HK-2 (cell line): ENCODE measurements at regions not wholly inside any gene's neighbourhood (a gene's known extent, or its start where the extent isn't known, plus 50 kb on each side); places are given as distances from the start of the nearest gene placed in this dataset.
"Not testable (repeated sequence)": the region's sequence is repeated elsewhere in the genome, so short reads cannot be mapped to it uniquely, and the experiment has no call there.

Source experiments
- DNase-seq: peaks from one replicate; pipeline ENCODE4 v3.0.0-alpha.2; 2018; ENCODE audit not compliant: unreplicated experiment

DNA sequence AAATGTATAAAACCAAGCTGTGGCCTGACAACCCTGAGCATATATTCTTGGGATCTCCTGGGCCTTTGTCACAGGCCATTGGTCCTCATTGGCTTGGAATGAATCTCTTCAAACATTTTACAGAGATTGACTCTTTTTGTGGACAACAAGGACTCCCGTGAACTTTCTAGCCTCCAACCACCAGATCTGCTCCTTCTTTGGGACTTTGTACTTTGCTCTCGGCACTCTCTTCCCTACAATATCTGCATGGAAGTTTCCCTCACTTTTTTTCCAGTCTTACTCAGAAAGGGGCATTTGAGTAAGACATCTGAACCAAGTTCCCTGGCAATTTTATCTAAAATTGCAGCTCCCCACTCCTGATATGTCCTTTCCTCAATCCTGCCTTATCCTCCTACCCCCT is 158.8 kb downstream of the PHLDA1 start:
- no peak for DNase-seq

DNA sequence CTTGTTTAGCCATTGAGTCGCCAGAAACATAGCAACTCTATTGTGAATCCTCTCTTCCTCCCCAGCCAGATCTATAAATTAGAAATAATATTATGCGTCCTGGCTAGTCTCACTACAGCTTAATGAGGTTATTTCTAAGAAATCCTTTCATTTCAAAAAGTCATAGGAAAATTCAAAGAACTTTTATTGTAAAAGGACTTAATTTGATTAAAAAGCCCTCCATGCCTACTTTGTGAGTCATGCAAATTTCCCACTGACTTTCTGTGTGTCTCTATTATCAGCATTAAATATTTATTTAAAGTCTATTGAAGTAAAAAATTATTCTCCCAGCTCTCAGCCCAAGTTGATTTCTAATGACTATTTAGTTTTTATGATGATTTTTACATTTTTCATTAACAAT is 160.7 kb downstream of the PHLDA1 start:
- DNase-seq: no peak

DNA sequence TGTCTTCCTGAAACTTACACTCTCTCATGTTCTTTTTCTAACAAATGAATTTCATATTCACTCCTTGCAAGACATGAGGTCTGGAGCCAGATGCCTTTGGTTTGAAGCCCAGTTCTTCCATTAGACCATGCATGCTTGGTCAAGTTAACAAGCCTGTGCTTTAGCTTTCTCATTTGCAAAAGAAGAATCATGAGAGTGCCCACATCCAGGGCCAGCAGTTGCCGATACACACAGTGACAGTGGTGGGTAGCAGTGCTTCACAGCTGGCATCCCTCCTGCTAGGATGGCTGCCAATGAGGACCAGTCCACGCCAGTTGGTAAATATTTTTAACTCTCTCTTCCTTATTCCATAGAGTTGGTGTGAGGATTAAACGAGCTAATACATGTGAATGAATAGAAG is 163.1 kb downstream of the PHLDA1 start:
- no peak for DNase-seq

DNA sequence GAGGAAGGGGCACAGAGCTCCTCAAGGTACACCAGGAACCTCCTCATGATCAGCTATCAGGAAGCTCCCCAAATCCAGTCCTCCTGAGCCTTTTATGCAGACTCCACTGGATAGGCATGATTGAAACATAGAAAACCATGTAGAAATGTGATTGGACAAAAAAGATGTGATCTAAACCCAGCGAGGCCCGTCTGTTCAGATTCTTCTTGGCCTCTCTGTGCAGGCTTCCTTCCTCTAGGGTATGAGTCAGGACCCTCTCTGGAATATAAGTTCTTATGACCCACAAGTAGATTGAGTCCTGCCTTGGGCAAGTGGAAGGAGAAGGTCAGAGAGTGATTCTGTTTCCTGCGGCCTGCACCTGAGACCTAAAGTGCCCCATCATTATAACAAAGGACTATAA is 166.3 kb downstream of the PHLDA1 start:
- DNase-seq: no peak

DNA sequence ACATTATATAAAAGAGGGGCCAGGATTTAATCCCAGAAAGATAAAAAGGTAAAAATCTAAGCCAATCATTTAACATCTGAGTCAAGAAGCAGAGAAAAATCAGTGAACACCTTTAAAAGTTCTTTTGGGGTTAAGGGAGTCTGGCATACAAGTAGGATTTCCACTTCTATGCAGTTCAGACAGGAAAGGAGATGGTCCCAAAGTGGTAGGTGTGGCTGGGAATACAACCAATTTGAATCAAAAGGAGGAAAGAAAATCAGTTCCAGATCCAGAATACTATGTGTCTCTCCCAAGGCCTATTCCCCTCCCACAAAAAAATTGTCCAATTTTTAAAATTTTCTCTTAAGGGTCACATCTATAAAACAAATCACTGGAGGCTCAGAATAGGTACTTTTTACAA is 167.4 kb downstream of the PHLDA1 start:
- no peak for DNase-seq

DNA sequence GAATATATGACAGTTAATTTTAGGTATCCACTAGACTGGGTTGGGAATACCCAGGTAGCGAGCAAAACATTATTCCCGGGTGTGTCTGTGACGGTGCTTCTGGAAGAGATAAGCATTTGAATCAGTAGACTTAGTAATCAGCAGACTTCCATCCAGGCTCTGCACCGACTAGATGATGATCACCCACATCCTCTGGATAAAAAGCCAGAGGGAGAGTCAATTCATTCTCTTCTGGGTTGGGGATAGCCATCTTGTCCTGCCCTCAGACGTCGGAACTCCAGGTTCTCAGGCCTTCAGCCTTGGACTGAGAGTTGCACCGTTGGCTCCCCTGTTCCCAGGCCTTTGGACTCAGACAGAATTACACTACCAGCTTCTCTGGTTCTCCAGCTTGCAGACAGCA is 168.0 kb downstream of the PHLDA1 start:
- no peak for DNase-seq

DNA sequence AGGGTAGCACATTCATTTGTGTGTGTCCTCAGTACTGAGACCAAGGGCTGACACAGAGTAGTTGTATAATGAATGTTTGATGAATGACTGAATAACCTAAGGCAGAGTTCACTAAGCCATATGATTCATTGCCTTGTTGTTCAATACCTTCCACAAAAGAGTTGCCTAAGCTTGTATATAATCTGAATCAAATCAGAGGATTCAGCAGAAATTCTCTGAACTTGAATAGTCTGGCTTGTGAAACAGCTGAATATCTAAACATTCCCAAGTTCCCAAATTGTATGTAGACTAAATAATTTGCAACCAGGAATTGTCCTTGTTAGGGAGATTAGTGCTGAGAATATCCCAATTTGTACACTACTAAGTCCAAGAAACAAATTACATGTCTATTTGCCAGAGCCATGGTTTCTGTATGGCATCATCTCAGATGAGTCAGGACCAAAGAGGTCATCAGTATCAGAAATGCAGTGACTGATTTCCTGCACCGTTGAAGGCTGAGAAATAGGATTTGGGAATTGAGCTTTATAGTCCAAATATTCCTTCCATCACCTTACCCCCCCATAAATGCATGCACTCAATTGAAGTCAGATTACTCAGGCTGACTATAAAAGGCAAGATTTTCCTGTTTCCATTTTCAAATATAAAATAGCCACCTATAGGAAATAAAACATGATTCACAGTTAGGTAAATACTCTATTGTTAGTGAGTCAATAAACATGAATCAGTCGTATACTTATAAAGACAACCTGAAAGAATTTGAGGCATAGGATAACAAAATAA is 168.7 kb downstream of the PHLDA1 start:
- DNase-seq: no peak

DNA sequence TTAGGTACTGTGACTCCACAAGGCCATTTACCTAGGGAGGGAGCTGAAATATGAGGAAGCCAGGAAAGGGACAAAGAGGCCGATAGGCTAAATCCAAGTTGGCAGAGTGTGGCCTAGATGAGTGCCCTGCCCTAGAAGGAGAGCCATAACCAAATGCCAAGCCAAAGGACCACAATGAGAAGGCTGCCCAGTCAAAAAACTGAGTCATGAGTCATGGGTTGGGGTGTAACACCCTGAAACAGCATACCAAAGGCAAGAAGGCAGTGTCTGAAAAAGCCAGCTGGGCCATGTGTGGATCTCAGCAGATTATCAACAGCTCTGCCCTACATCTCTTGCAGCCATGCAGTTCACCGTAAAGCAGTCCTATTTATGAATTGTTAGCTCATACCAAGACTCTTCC is 171.7 kb downstream of the PHLDA1 start:
- DNase-seq: no peak

DNA sequence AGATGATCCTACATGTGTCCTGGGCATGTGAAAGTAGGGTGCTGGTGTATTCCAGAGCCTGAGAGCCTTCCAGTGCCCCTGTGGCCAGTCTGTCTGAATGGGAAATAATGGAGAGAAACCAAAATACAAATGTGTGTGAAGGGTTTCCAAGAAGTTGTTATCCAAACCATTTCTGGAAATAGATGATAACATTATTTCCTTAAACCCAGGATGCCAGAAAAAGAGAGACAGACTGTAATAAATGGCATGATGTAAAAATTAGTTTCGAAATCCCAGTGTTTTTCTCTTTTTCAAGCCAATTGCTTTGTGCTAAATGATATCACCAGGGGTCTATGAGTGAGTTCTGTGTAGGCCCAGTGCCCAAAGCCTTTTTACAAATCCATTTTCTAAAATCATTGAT is 175.3 kb downstream of the PHLDA1 start:
- no peak for DNase-seq

DNA sequence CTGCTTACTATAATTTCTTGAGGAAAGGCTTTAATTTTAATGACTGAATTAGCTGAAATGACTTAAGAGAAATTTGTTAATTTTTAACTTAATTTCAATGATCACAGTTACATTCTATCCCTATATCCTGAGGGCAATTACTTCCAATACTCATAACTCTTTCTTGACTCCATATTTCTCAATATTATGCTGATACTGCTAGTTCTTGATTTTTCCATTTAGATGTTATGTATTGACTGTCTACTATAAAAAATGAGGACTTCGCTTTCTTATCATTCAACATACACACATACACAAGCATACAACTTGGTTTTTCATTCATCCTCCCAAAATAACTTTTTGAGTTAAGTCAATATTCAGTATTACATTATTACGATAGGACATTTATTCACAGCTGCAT is 176.2 kb downstream of the PHLDA1 start:
- DNase-seq: no peak

DNA sequence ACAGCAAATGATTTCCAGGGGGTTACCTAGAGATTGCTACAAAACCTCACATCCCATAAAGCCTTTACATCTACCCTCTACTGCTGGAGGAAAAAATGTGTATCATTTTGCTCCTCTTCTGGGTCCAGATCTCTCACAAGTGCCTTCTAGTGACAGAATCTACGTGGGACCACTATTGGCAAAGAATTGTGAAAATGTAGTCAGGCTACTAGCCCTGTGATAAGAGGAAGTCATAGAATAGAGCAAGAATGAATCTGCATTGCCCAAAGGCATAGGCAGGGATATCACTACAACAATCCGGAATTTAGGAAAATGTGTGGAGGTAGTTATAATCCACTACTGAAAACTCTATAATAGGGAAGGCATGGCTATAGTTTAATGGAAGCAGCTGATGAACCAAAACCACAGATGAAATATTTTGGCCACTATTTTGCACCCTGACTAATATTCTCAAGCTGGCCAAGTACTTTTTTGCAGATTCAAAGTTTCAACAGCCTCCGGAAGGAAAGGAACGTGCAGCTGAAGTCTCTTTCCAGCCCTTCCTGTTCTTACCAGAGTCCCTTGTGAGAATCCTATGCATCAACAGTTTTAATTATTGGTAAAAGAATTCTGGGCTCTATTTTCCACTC is 176.8 kb downstream of the PHLDA1 start:
- no peak for DNase-seq

DNA sequence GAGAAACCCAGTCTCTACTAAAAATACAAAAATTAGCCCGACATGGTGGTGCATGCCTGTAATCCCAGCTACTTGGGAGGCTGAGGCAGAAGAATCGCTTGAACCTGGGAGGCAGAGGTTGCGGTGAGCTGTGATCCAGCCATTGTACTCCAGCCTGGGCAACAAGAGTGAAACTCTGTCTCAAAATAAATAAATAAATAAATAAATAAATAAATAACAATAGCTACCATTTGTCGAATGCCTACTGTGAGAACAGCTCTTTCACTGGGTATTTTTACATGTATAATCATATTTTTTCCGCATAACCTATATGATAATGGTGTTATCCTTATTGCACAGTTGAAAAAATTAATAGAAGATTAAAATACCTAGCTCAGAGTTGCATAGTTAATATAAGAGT is 177.4 kb downstream of the PHLDA1 start:
- not testable (repeated sequence) for DNase-seq

DNA sequence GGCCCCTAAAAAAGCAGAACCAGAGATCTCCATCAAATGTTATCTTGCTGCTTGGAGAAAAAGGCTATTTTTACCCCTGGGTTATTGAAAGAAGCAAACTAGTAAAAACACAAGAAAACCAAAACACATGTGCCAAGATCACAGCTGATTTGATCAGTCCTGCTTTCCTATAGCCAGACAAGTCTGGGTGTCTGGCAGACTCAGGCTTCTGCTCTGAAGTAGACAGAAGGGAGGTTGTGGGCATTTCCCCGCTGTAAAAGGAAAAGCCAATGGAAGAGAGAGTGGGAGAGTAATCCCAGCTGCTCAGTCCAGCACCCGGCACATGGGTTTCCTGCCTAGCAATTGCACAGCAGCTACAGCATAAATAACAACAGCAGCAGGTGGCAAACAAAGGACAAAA is 177.9 kb downstream of the PHLDA1 start:
- no peak for DNase-seq

DNA sequence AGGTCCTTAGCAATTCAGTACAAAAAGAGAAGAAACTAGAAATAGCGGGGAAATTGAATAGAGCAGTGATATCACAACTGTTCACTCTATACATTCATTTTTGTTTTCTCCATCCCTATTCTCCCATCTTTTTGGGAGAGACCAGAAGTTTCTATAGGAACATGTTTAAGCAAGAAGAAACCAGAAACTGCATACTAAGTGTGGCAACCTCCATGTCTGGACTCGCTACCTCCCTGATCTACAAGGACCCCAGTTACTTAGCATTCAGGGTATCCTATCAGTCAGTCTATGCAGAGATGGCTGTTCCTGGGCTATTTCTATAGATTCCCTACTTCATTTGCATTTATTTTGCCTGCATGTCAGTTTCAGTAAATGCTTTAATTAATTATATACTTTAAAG is 178.6 kb downstream of the PHLDA1 start:
- DNase-seq: no peak

DNA sequence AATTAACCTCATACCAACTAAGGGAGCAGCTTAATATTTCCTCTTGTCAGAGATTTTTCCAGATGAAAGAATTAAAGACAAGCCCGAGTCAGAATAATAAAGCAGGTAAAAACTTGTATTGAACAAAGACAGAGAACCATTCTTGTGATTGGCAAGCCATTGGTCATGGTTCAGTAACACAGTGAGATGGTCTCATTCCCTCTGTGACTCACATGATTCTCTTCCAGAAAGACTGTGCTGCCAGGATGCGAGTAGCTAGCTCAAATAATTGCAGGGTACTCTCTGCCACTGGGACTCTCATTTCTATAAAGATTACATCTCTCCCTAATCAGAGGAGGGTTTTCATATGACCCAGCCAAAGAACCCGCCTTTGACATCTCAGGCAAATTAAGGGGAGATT is 179.4 kb downstream of the PHLDA1 start:
- DNase-seq: no peak

DNA sequence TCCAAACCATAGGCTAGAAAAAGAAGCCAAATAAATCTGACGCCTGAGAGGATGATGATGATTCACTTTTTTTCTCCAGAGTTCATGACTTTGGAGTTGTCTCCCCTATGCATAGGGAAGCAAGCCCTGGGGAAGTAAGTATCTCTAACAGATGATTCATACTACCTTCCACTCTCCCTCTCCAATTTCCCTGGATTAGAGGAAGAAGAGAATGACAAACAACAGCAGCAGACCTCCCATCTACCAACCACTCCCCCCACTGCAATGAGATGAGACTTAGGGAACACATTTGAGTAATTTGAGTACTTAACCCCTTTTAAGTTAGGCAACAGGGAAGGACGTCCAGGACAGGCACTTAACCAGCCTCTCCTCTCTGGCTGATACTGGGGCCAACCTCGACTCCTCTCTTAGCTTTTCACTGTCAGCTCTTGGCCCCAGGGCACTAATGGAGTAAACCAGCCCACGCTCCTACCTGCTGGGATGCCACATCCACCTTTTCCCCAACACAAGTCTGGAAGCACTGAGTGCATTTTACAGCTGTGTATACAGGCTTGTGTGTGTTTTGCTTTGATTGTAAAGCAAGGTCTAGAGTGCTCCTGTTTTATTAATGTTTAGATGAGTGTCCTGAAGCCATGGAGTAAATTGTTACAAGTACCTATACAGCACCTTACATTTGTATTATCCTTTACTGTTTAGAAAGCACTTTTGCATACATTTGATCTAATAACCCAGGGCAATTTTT is 180.7 kb downstream of the PHLDA1 start:
- DNase-seq: peak; percentile 27

DNA sequence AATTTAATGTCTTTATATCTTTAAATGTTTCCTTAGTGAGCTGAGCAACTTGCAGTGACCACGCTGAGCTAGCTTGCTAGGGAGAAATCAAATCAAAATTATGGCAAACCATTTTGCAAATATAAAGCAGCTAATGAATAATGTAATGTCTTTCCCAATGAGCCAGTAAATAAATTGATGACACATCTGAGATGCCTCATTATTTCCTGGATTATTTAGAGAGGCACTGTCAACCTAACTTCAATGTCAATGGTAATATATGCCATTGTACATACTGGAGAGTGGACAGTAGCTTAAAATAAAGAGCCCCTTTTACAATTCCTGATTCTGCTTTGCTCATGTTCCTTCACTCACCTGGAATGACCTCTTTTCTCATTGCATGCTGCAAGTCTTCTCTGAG is 182.6 kb downstream of the PHLDA1 start:
- no peak for DNase-seq

DNA sequence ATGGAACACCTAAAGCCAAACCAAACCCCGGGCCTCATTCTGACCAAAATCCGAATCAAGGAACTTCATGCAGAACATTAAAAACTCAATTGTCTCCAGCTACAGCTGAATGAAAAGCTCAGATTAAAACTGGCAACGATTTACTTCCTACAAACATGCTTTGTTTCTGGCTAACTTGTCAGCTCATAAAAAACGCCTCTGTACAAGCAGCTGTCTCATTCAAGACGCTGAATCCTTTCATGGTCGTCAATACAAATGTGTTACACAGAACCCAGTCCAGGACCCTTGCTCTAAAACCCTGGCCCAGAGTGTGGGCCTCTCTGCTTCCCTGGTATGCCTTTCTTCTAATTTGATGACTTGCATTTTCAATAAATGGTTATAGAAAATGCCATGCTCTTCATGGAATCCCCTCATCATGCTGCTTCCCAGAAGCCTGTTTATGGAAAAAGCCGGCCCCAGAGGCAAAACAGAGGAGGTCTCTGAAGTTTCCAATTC is 183.1 kb downstream of the PHLDA1 start:
- no peak for DNase-seq

DNA sequence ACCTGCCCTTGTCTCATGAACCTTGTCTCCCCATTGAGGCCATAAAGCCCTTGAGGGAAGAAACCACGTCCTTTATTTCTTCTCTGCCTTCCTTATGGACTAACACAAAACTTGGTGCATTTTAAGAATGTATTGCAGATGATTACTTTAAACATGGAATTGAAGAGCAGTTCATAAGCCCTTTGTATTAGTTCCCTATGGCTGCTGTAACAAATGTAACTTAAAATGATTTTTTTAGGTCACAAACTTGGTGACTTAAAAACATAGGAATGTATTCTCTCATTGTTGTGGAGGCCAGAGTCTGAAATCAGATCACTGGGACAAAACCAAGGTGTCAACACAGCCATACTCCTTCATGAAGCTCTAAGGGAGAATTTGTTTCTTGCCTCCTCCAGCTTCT is 185.5 kb downstream of the PHLDA1 start:
- no peak for DNase-seq

DNA sequence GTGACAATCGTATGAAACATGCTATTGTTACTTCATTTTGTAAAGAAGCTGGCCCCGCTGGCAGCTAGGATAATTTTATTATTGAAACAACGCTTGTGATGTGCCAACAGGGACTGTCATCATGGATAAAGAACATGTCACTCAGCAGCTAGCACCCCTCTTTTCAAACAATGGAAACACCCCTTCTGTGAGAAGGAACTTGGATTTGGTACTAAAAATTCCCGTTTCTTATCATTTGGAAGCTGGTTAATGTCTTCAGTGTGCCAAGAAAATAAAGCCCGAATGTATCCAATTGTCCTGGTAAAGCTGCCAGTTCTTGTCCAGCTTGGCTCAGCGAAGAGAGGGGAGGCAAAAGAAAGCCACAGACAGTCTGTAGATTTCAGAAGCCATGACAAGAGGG is 186.6 kb downstream of the PHLDA1 start:
- no peak for DNase-seq

DNA sequence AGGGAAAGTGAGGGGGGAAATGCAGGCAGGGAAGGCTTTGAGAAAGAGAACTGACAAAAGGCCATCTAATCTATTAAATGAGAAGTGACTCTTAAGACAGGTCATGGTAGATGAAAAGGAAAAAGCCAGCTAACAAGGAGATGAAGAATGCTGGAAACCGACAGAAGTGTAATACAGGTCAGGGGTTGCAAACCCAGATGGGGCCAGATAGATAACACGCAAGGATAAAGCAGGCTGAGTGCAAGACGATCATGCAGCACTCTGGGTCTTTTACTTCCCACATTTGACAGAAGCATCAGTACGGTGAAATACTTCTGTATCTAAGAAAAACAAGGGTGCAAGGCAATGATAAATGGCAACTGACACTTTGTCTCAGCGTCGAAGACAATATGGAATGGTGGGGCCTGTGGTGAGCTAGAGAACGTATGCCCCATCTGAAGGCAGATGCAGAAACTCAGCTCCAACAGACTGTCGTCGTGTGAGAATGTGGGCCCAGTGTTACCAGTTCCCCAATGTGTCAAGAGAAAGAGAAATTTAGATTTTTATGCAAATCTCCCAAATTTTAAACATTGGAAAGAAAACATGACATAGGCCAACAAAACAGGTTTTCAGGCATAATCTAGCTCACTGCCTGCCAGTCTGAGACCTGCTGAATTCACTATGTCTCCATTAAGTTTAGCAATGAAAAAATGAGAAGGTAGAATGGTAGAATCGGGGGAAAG is 187.4 kb downstream of the PHLDA1 start:
- no peak for DNase-seq

DNA sequence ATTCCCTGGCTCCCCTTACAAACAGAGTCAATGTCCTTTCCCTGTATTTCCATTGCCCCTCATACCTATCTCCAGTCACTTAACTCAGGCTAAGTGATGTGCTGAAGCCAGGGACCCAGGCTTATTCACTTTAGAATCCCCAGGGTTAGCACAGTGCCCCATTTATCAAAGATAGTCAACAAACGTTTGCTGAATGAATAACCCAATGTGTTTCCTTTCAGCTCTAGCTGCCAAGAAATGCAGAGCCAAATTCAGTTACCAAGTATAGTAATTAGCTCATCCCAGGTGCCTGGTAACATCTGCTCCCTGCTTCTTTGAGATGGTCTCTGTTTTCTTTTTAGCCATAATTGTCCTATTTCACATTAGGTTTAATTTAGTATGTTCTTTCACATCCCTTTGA is 189.5 kb downstream of the PHLDA1 start:
- no peak for DNase-seq
